K562 (cell line): ENCODE measurements at regions not wholly inside any gene's neighbourhood (a gene's known extent, or its start where the extent isn't known, plus 50 kb on each side); places are given as distances from the start of the nearest gene placed in this dataset.

Experiments used
- CREB5 ChIP-seq: fragments of 250-450 bp; sonication (Bioruptor Pico); IDR thresholded peaks from 2 replicates; pipeline ENCODE4 v1.5.0; 2020; ENCODE audit warnings: mild to moderate bottlenecking
- FOXK2 ChIP-seq, 2 experiments: fragments of 450-650 bp; IDR thresholded peaks in 1 of 2; conservative IDR thresholded peaks in 1 of 2; 2 replicates each; pipeline ENCODE4 v1.6.1; 2016; ENCODE audit warnings: low read depth in 2 of 2, mild to moderate bottlenecking in 1 of 2
- MTF1 ChIP-seq: fragments of 250-450 bp; sonication (Bioruptor Pico); IDR thresholded peaks from 2 replicates; pipeline ENCODE4 v1.9.0; 2021; ENCODE audit warnings: moderate library complexity, mild to moderate bottlenecking, inconsistent platforms, borderline replicate concordance
- NFE2 ChIP-seq: IDR thresholded peaks from 2 replicates; pipeline ENCODE4 v1.6.1; 2014; ENCODE audit warnings: antibody characterized with exemption, low read depth
- SIN3B ChIP-seq: fragments of 450-650 bp; IDR thresholded peaks from 2 replicates; pipeline ENCODE4 v1.6.1; 2017; ENCODE audit warnings: low read depth, mild to moderate bottlenecking, moderate library complexity
- TBP ChIP-seq: optimal IDR thresholded peaks from 2 replicates; pipeline ENCODE3; 2011; ENCODE audit warnings: low read depth, low read length, improper control_type of control experiment
- TCFL5 ChIP-seq: fragments of 250-450 bp; sonication (Bioruptor Pico); conservative IDR thresholded peaks from 2 replicates; pipeline ENCODE4 v1.6.1; 2021; ENCODE audit warnings: mild to moderate bottlenecking, moderate library complexity, matching md5 sums
- TSC22D4 ChIP-seq: fragments of 450-650 bp; IDR thresholded peaks from 2 replicates; pipeline ENCODE4 v1.6.1; 2016; ENCODE audit warnings: missing genetic modification characterization, missing biosample characterization, control low read depth
- TF ChIP-seq, protein P1 (sequence below), 2 experiments: fragments of 450-650 bp in 1 of 2; sonication (generic) in 1 of 2; formaldehyde crosslinking in 1 of 2; IDR thresholded peaks in 1 of 2; conservative IDR thresholded peaks in 1 of 2; 2 replicates each; pipeline versions ENCODE4 v1.6.1 to v1.8.1; 2016 to 2023; ENCODE audit warnings: mild to moderate bottlenecking in 2 of 2, moderate library complexity in 2 of 2, inconsistent platforms in 1 of 2, missing genetic modification reagents in 1 of 2
- TF ChIP-seq, protein P2 (sequence below): fragments of 450-650 bp; IDR thresholded peaks from 2 replicates; pipeline ENCODE4 v1.6.1; 2016; ENCODE audit warnings: low read depth
- TF ChIP-seq, protein P3 (sequence below): fragments of 250-450 bp; sonication (Bioruptor Pico); IDR thresholded peaks from 2 replicates; pipeline ENCODE4 v1.4.0; 2020; ENCODE audit warnings: mild to moderate bottlenecking

- TF ChIP-seq, protein P1, sequence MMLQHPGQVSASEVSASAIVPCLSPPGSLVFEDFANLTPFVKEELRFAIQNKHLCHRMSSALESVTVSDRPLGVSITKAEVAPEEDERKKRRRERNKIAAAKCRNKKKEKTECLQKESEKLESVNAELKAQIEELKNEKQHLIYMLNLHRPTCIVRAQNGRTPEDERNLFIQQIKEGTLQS (IDR thresholded peaks at IDR 0.05) = no peak
- TF ChIP-seq, protein P1 (CRISPR knock-in tag; conservative IDR thresholded peaks at IDR 0.05) = no peak
- TF ChIP-seq NFE2 (no peak), FOXK2 (conservative IDR thresholded peaks at IDR 0.05 in 1 of 2, IDR thresholded peaks at IDR 0.05 in 1 of 2; ENCODE audit: low read depth in 2 of 2) (peak; percentile 26 to 51; a peak in 1 of 4 replicates), CREB5 (CRISPR knock-in tag) (no peak), MTF1 (0 out of 2 replicates have a peak, but pooled peaks have one; percentile 49), TCFL5 (CRISPR knock-in tag) (no peak), TBP (peak; percentile 68), SIN3B (no peak), TSC22D4 (no peak)
- TF ChIP-seq, protein P2, sequence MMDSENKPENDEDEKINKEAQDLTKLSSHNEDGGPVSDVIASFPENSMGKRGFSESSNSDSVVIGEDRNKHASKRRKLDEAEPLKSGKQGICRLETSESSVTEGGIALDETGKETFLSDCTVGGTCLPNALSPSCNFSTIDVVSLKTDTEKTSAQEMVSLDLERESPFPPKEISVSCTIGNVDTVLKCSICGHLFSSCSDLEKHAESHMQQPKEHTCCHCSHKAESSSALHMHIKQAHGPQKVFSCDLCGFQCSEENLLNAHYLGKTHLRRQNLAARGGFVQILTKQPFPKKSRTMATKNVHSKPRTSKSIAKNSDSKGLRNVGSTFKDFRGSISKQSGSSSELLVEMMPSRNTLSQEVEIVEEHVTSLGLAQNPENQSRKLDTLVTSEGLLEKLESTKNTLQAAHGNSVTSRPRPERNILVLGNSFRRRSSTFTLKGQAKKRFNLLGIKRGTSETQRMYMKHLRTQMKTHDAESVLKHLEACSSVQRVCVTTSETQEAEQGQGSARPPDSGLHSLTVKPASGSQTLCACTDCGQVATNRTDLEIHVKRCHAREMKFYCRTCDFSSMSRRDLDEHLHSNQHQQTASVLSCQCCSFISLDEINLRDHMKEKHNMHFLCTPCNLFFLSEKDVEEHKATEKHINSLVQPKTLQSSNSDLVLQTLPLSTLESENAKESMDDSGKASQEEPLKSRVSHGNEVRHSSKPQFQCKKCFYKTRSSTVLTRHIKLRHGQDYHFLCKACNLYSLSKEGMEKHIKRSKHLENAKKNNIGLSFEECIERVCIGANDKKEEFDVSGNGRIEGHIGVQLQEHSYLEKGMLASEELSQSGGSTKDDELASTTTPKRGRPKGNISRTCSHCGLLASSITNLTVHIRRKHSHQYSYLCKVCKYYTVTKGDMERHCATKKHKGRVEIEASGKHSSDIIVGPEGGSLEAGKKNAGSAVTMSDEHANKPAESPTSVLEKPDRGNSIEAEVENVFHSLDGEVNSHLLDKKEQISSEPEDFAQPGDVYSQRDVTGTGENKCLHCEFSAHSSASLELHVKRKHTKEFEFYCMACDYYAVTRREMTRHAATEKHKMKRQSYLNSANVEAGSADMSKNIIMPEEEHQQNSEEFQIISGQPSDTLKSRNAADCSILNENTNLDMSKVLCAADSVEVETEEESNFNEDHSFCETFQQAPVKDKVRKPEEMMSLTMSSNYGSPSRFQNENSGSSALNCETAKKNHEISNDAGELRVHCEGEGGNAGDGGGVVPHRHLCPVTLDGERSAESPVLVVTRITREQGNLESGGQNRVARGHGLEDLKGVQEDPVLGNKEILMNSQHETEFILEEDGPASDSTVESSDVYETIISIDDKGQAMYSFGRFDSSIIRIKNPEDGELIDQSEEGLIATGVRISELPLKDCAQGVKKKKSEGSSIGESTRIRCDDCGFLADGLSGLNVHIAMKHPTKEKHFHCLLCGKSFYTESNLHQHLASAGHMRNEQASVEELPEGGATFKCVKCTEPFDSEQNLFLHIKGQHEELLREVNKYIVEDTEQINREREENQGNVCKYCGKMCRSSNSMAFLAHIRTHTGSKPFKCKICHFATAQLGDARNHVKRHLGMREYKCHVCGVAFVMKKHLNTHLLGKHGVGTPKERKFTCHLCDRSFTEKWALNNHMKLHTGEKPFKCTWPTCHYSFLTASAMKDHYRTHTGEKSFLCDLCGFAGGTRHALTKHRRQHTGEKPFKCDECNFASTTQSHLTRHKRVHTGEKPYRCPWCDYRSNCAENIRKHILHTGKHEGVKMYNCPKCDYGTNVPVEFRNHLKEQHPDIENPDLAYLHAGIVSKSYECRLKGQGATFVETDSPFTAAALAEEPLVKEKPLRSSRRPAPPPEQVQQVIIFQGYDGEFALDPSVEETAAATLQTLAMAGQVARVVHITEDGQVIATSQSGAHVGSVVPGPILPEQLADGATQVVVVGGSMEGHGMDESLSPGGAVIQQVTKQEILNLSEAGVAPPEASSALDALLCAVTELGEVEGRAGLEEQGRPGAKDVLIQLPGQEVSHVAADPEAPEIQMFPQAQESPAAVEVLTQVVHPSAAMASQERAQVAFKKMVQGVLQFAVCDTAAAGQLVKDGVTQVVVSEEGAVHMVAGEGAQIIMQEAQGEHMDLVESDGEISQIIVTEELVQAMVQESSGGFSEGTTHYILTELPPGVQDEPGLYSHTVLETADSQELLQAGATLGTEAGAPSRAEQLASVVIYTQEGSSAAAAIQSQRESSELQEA = no peak
- TF ChIP-seq, protein P3, sequence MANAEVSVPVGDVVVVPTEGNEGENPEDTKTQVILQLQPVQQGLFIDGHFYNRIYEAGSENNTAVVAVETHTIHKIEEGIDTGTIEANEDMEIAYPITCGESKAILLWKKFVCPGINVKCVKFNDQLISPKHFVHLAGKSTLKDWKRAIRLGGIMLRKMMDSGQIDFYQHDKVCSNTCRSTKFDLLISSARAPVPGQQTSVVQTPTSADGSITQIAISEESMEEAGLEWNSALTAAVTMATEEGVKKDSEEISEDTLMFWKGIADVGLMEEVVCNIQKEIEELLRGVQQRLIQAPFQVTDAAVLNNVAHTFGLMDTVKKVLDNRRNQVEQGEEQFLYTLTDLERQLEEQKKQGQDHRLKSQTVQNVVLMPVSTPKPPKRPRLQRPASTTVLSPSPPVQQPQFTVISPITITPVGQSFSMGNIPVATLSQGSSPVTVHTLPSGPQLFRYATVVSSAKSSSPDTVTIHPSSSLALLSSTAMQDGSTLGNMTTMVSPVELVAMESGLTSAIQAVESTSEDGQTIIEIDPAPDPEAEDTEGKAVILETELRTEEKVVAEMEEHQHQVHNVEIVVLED (CRISPR knock-in tag) = peak; percentile 53
Observed at GRCh38 chr6:15897063-15897876, 231.6 kb upstream of the MYLIP start (continued).
